SH-SY5Y (cell line): ENCODE measurements at regions not wholly inside any gene's neighbourhood (a gene's known extent, or its start where the extent isn't known, plus 50 kb on each side); places are given as distances from the start of the nearest gene placed in this dataset.

Experiments
- GATA2 ChIP-seq: IDR thresholded peaks from 2 replicates; pipeline ENCODE4 v1.6.1; 2011; ENCODE audit warnings: mild to moderate bottlenecking, low read depth, low read length
- GATA3 ChIP-seq: IDR thresholded peaks from 2 replicates; pipeline ENCODE4 v1.6.1; 2011; ENCODE audit warnings: low read depth, mild to moderate bottlenecking, low read length, moderate library complexity

GRCh38 chr2:217599906-217600305, 402.9 kb downstream of the TNS1 start:
- TF ChIP-seq GATA2 (no peak), GATA3 (no peak)
